DMS114 treated with DMSO at 0.1 percent for 48 hours (cell line): ENCODE measurements at regions not wholly inside any gene's neighbourhood (a gene's known extent, or its start where the extent isn't known, plus 50 kb on each side); places are given as distances from the start of the nearest gene placed in this dataset.

Source experiments
- DNase-seq: peaks from one replicate; lab custom pipeline; 2025; ENCODE audit not compliant: unreplicated experiment; lab: John Stamatoyannopoulos, UW

- no peak for DNase-seq
Measured at GRCh38 chr11:71201936-71202597, 50.3 kb downstream of the SHANK2 start.

- DNase-seq: no peak
Measured at GRCh38 chr11:71201231-71201630, 51.1 kb downstream of the SHANK2 start.

- DNase-seq: no peak
Measured at GRCh38 chr11:71200761-71201160, 51.6 kb downstream of the SHANK2 start.

- no peak for DNase-seq
Measured at GRCh38 chr11:71200172-71200716, 52.1 kb downstream of the SHANK2 start.

- no peak for DNase-seq
Measured at GRCh38 chr11:71199226-71199820, 53.1 kb downstream of the SHANK2 start.

- DNase-seq: no peak
Measured at GRCh38 chr11:71198823-71199165, 53.6 kb downstream of the SHANK2 start.

- no peak for DNase-seq
Measured at GRCh38 chr11:71198141-71198822, 54.1 kb downstream of the SHANK2 start.

GRCh38 chr11:71197096-71197495, 55.3 kb downstream of the SHANK2 start:
- no peak for DNase-seq

GRCh38 chr11:71194710-71195109, 57.7 kb downstream of the SHANK2 start:
- DNase-seq: no peak

- DNase-seq: no peak
Measured at GRCh38 chr11:71193431-71193830, 58.9 kb downstream of the SHANK2 start.

GRCh38 chr11:71192629-71193028, 59.7 kb downstream of the SHANK2 start:
- no peak for DNase-seq

- no peak for DNase-seq
Measured at GRCh38 chr11:71191201-71191600, 61.2 kb downstream of the SHANK2 start.

- DNase-seq: no peak
Measured at GRCh38 chr11:71190551-71190950, 61.8 kb downstream of the SHANK2 start.

GRCh38 chr11:71189768-71190315, 62.5 kb downstream of the SHANK2 start:
- DNase-seq: no peak

- no peak for DNase-seq
Measured at GRCh38 chr11:71188886-71189767, 63.2 kb downstream of the SHANK2 start.

- no peak for DNase-seq
Measured at GRCh38 chr11:71188073-71188472, 64.3 kb downstream of the SHANK2 start.

GRCh38 chr11:71186806-71187205, 65.6 kb downstream of the SHANK2 start:
- no peak for DNase-seq

GRCh38 chr11:71185411-71185810, 67.0 kb downstream of the SHANK2 start:
- no peak for DNase-seq

GRCh38 chr11:71184421-71185210, 67.8 kb downstream of the SHANK2 start:
- no peak for DNase-seq

- no peak for DNase-seq
Measured at GRCh38 chr11:71183878-71184277, 68.5 kb downstream of the SHANK2 start.
